ENCODE measurements at regions not wholly inside any gene's neighbourhood (a gene's known extent, or its start where the extent isn't known, plus 50 kb on each side); places are given as distances from the start of the nearest gene placed in this dataset.

DNA sequence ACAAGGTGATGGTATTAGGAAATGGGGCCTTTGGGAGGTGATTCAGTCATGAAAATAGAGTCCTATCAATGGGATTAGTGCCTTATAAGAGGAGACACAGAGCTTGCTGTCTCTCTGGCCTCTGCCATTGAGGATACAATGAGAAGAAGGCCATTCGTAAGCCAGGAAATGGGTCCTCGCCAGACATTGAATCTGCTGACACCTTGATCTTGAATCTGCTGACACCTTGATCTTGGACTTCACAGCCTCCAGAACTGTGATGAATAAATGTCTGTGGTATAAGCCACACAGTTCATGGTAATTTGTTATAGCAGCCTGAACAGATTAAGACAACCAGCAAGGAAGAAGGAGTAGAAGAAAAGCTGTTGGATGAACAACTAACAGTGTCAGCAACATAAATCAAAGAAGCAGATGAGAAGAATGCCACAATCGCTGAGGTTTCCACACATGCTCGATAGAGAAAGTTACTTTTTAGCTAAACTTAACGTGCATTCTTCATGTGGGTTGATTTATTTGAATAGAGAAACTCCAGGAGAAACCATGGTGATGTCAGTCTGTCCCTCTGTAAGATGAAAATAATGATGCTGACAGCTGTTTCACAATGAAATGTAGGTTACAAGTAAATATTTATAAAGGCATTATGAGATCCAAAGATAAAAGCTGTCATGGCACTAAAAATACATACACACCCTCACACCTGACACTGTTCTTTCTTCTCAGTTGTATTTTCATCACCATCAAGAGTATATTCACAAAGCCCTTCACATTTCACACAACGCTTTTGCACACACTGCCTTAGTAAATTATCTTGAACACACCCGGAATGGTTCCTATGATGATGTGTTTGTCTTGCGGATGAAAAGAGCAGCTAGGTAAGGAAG lies 153.7 kb upstream of the NCK2 start:
- Histone ChIP-seq H2AFZ (replicated peaks; ENCODE audit: low read length, poor library complexity) (no peak overlapping the region), H3K4ac (ENCODE audit: low read depth, low read length) (no peak overlapping the region), H3K9me1 (ENCODE audit: insufficient read depth, low read length) (no peaks in the 10 kb centered on the region), H2BK15ac (ENCODE audit: low read depth, low read length) (no peak overlapping the region), H3K4me3 (ENCODE audit: insufficient read depth, low read depth, low read length) (no peak overlapping the region), H4K8ac (ENCODE audit: low read depth in 2 of 2, low read length in 2 of 2) (no peak overlapping the region), H3K56ac (ENCODE audit: extremely low read depth, insufficient read depth, low read length) (no peak overlapping the region), H3K18ac (ENCODE audit: low read depth, low read length) (no peak overlapping the region), H3K27me3 (ENCODE audit: control insufficient read depth, insufficient read depth, low read length) (peaks cover 14% of the 10 kb centered on the region), H2BK120ac (ENCODE audit: low read depth, low read length) (no peak overlapping the region), H4K20me1 (ENCODE audit: insufficient read depth, low read length) (no peaks in the 10 kb centered on the region), H3K36me3 (ENCODE audit: control insufficient read depth, insufficient read depth, low read length) (no peaks in the 10 kb centered on the region), H2BK20ac (ENCODE audit: low read depth, low read length) (no peak overlapping the region), H4K91ac (ENCODE audit: insufficient read depth, low read depth, low read length) (no peak overlapping the region), H3K79me1 (ENCODE audit: low read depth in 1 of 2, low read length in 2 of 2) (no peaks in the 10 kb centered on the region), H2BK5ac (ENCODE audit: low read depth, low read length, poor library complexity, severe bottlenecking) (no peak overlapping the region), H3K4me1 (ENCODE audit: control insufficient read depth, insufficient read depth, low read length) (no peaks in the 10 kb centered on the region), H3K9ac (ENCODE audit: low read depth, low read length) (no peak overlapping the region), H4K5ac (ENCODE audit: low read depth, low read length) (no peak overlapping the region), H3K9me3 (ENCODE audit: control insufficient read depth, insufficient read depth, low read length) (peaks cover 3% of the 10 kb centered on the region), H3K4me2 (ENCODE audit: low read depth, low read length) (no peak overlapping the region), H2AK5ac (ENCODE audit: low read depth, low read length) (no peak overlapping the region), H2AK9ac (replicated peaks; ENCODE audit: low read depth, low read length, poor library complexity) (no peak overlapping the region), H3K27ac (ENCODE audit: insufficient read depth, low read length) (no peak overlapping the region), H3K14ac (replicated peaks; ENCODE audit: low read depth, low read length) (no peak overlapping the region), H3K23ac (ENCODE audit: low read depth, low read length) (no peak overlapping the region)
- TF ChIP-seq MAFK (IDR thresholded peaks at IDR 0.05; ENCODE audit: low read depth, low read length) = 0 out of 2 replicates have a peak, but pooled peaks have one; percentile 16
- TF ChIP-seq RCOR1 (IDR thresholded peaks at IDR 0.05; ENCODE audit: insufficient replicate concordance, low read length) = no peak
- WGBS, 2 experiments (ENCODE audit: extremely low coverage in 2 of 2, insufficient read length in 1 of 2) = 0% methylated on average over 1 of the region's 8 CpGs; no CpG with 5 or more reads in 1 of the 2 experiments
- no TSS peak for BruUV-seq (replicated peaks)
- no peak for ATAC-seq (ENCODE audit: low read depth)
- in situ Hi-C loops (cut with MboI; ENCODE audit: low sequenced_read_pairs) = no loop called here
- CTCF ChIA-PET = interaction anchor here (0.6 kb wide), 1 partner anchor 1946 kb away, joined by 3 read pairs; no protein-coding TSS in a partner anchor
- no peak for DNase-seq
- POLR2A ChIA-PET (ENCODE audit: unreplicated experiment) = no interaction called here
- dilution Hi-C loops (cut with HindIII; ENCODE audit: low sequenced_read_pairs, unreplicated experiment) = no loop called here
- intact Hi-C loops (cut with micrococcal nuclease) = no loop called here
